NOMO-1 treated with DMSO at 0.1 percent for 48 hours (cell line): ENCODE measurements at regions not wholly inside any gene's neighbourhood (a gene's known extent, or its start where the extent isn't known, plus 50 kb on each side); places are given as distances from the start of the nearest gene placed in this dataset.

Source experiments
- DNase-seq: peaks from one replicate; lab custom pipeline; 2025; ENCODE audit not compliant: unreplicated experiment; lab: John Stamatoyannopoulos, UW

DNA sequence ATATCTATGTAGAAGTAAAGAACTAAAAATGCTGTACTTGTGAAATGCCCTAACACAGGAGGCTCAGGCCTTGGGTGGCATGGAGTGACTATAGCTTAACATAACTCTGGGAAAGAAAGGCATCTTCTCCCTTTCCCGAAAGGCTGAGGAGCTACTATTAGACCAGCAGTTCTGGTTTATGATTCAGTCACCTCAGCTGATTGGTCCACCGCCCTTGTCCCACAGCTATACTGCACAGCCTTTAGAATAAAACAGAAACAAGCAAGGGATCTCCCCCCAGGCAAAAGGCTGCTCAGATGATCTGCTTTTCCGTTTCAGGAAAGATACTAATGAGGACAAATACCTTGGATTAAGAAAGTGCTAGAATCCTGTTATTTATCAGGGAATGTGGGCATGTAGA lies 171.3 kb downstream of the SNCA start:
- no peak for DNase-seq

DNA sequence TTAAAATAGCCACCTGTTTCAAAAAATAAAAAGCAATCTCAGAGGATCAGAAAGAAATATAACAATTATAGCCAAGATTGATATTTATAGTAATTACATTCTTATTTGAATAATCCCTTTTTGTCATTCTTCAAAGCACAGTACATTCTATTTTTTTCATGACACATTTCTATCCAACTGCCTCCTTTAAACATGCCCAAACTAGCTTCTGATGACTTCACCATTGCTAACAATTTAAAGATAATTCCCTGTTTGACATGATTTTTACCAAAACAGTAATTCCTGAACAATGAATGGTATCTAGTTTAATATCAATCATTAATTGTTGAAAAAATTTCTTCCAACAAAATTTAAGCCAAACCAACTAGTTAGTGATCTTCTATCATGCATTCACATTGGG lies 172.4 kb downstream of the SNCA start:
- DNase-seq, result no peak

DNA sequence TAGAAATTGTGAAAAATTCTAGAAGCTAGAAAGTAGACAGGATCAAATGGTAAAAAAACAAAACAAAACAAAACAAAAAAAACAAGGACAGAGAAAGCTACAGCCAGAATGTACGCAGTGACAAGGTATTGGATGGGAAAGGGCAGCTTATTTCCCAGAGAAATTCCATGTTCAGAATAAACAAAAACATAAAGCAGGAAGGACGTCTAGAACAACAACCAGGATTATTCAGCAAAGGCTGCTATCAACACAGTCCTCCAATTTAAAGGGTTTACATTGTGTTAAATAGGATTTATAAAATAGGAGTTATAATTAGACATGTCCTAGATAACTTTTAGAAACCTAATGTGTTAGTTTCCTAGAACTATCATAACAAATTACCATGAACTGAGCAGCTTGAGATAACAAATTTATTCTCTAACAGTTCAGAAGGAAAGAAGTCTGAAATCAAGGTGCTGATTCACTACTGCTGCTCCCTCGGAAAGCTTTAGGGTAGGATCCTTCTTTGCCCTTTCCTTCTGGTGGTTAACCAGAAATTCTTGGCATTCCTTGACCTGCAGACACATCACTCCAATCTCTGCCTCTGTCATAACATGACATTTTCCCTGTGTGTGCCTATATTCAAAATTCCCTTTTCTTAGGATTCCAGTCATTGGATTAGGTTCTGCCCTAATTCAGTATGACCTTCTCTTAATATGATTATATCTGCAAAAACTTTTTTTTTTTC lies 175.6 kb downstream of the SNCA start:
- no peak for DNase-seq

DNA sequence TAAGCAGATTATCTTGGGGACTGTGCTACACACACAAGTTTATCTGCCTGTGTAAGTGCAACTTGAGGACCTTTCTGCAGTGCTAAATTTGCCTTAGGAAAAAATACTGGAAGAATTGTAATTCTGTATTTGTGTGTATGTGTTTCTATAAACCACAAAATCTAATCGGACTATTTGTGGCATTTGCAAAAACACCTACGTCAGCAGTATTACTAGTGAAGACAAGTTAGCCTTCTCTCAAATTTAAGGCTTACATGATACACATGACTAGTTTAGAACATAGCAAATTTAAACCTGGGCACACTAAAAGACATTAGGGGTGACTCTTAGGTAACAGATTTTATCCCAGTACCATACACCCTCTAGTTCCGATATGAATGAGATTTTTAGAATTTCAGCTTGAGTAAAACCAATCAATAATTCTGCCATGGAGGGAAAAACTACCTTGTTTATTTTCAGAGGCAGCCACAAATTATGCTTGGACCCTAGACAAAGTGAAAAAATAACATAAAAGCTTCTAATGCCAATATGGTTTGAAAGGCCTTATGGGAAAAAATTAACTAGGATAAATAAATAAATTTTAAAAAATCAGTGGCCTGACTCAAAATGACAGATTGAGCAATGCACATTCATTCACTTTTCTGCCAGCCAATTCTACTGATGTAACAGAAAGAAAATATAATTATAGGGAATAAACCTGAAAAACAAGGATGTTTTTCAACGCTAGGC lies 176.4 kb downstream of the SNCA start:
- DNase-seq, result no peak

DNA sequence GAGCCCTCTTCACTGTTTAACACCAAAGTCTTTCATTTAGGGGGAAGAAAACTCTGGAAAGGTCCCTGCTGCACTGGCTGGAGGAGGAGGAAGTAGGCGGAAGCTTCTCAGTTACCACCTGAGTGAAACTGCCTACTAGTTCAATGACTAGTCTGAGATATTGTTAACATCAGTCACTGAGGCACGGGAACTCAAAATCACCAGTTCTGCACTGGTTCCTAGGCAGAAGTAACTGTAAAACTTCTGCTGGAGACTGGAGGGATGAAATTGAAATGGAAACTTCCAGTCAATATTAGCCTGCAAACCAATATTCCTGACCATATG lies 178.3 kb downstream of the SNCA start:
- no peak for DNase-seq

DNA sequence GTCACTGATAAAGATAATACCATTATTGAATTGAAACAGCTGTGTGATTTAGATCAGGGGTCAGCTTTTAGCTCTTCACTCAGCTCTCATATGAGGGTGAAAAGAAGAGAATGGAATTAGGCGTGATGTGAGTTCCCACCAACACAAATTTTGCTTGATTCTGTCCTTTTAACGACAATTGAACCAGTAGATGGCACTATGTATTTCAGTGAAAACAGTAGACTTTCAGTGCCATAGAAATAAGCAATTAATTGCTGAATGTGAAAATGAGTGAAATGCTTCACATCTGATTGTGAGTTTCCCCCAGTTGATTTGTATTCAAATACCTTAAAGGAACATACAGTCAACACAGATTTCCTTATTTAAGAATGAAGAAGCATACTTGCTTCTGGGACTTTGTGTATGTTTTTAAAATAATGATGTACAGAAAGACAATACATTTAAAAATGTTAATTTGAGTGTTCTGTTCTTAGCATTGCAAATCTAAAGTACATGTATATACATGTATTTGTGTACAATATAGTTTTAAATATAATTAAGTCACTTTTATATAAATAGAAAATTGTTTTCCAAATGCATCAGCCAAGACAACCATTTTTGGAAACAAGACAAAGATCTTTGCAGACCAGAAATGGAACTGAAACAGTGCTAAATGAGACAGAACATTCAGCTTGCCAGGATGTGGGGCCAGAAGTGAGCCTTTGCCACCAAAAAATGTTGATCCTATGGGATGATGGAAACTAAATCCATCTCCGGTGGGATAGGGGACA lies 178.8 kb downstream of the SNCA start:
- DNase-seq, result peak; percentile 5

DNA sequence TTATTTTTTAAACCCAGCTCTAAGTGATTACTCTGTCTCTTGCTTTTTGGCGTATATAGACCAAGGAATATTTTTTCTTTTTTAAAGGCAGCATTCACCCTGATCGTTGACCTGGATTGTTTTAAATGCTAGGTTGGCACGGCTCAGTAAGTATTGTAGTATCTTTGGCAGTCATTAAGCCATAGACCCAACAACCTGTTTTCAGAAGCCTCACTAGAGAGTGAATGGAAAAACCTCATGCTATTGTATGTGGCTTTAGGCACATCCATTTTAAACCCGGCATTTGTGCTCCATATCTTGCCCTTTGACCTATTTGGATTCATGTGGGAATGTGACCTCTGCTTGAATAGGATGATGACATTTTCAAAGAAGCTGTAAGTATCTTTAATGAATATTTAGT lies 183.9 kb downstream of the SNCA start:
- no peak for DNase-seq

DNA sequence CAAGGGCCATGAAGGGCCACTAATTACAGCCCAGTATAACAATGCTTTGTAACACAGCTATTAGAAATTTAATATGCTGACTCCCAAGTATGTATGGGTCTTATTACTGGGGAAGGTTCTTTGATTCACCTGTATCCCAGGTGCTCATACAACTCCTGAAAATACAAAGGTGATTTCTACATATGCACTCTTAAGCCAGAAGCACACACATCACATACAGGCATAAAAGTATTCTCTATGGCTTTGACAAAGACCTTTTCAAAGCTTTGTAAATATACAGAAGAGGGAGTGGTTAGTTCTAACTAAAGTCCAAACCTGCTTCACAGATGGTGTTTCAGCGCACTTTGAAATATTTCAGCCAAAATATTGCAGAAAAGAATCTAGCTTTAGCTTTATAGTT lies 191.5 kb downstream of the SNCA start:
- no peak for DNase-seq

DNA sequence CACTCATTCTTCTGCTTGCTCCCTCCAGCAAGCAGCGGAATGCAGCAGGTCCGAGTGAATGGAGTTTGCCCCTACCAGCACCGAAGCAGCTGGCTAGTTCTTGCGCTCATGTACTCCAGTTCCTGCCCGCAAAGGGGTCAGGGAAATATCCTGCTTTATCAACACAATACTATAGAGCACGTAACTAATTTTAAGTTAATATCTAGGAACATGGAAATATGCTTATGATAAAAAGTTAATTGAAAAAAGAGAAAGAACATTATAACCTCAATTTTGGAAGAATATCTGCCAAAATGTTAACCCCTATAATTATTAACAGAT lies 195.6 kb downstream of the SNCA start:
- DNase-seq, result no peak

DNA sequence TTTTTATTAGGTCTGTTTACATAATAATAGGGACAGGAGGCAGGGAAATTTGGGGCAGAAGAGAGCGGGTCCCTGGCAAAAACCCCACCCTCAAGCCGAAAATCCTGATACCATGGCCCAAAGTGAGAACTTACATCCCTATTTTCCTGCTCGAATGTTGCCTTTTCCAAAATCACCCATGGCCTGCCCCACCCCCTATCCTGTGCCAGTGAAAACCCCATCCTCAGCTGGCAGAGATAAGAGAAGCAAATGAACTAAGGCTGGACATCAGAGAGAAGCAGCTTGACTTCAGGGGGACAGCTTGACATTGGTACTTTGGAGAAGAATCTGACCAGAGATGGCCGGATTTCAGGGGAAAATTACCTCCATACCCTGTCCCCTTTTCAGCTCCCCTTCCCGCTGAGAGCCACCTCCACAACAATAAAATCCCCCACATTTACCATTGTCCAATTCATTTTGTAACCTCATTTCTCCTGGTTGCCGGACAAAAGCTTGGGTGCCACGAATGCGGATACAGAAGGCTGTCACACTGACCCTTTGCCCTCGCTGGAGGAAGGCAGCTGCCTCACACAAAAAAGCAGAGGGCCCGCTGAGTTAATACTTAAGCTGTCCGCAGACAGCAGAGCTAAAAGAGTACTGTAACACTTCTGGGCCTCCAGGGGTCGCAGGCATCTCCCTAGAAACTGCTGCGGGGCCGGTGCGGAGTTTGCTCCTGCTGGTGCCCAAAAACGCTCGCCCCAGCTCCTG lies 196.2 kb downstream of the SNCA start:
- no peak for DNase-seq

DNA sequence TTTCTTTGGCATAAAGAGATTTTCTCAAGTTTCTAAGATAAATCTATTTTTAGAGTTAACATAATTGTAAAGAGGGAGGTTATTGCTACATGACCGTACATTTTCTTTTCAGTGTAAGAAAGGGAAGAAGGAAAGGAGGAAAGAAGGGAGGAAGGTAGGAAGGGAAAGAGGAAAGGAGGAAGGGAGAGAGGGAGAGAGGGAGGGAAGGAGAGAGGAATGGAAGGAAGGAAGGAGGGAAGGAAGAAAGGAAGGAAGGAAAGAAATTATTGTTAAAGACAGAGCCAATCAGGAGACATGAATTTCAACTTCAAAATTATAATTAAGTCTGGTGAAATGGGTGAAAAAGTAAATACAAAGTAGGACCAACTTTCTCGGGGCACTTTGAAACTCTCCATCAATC lies 197.6 kb downstream of the SNCA start:
- no peak for DNase-seq

DNA sequence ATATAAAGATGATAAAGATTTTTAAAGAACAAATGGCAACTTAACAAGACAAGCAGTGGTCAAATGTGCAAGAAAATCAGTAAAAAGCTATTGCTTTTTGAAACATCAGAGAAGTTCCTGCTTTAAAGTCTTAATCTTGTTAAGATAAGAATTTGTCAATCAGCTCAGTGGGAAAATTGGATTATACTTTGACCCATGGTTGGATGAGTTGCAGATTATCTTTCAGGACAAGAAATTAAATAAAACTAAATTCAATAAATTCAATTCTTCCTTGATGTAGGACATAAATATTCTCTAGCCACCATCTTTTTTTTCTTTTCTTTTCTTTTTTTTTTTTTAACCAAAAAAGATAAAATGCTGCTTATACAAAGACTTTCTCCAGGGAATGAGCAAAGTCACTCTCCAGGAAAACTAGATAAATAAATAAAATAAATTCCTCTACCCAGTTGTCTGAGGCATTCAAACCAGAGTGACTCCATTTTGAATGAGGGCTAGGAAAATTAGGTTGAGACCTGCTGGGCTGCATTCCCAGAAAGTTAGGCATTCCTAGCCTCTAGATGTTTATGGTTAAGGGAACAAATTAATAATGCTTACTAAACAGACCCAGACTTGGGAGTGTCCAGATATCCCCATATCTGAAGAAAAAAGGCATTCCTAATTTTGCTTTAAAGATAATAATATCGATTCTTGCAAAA lies 211.2 kb downstream of the SNCA start:
- DNase-seq, result no peak

DNA sequence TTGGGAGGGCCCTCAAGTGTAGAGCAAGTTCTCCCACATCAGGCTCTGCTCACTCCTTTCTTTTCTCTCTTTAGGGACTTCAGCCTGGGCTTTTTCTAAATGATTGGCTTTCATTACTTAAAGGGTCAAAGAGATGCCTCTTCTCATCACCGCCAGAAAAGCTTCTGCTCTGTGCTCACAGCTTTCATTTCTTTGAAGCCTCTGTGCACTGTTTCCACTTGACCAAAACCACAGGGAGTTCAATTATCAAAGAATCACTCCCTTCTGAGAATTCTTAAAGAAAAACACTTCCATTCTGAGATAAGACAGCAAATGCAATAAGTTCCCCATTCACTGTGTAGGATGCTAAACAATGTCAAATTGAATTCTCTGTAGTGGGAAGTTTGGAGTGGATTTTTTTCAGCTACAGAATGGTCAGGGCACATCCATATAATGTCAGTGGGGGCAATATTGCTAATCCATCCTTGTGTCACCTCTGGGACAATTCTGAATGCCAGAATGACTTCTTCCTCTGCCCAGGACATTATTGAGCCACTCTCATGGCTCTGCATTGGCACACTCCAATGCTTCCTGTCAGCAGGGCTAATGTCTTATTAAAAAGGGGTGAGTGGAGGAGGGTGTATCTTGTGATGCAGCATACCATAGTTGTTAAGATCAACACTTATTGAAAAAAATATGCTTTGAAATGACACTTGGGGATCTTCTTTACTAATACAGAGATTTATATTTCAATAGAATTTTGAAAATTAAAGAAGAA lies 217.6 kb downstream of the SNCA start:
- DNase-seq, result no peak

DNA sequence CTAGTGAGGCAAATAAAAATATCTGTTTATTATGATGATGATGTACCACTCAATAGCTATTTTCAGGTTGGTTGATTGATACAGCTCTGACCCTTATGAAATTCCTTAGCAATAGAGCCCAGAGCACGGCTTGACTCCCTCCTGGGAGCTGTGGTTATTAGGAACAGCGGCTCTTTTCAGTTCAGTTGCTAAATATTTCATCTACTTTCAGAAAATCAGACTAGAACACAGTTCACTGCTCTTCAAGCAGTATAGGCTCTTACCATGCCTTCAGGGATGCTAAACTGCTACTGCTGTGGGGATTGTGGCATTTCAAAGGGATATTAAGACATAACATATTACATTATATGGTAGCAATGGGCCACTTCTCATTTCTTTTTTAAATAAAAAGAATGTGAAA lies 218.8 kb downstream of the SNCA start:
- DNase-seq, result no peak

DNA sequence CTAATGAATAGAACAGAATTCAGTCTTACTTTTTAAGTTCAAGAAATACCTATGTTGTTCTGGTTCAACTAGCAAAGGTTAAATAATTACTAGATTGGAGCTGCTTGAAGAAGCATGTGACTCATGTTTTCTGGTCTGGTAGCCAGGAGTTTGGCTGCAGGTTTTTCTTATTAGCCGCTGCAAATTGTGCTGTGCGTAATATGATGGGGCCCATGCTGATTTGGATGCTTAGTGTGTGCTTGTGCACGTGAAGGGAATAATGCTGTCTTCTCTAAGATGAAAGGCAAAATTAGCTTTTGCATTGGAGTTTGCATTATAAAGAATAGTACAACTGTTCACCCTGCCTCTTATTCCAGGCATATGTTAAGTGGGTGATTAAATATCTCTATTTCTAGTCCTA lies 219.6 kb downstream of the SNCA start:
- no peak for DNase-seq

DNA sequence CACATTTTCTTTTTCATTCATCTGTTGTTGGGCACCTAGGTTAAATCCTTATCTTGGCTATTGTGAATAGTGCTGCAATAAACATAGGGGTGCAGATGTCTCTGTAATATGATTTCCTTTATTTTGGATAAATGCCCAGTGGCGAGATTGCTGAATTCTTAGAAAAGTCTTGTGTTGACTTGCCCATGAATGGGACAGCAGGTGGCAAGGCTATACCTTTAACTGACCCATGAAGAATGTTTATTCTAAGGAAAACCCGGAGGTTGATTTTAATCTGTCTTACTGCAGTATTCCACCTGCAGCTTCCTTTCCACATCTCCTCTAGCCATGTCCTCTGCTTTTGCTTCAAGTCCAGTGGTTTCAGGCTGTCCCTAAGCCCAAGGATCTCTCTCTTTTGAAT lies 220.6 kb downstream of the SNCA start:
- no peak for DNase-seq

DNA sequence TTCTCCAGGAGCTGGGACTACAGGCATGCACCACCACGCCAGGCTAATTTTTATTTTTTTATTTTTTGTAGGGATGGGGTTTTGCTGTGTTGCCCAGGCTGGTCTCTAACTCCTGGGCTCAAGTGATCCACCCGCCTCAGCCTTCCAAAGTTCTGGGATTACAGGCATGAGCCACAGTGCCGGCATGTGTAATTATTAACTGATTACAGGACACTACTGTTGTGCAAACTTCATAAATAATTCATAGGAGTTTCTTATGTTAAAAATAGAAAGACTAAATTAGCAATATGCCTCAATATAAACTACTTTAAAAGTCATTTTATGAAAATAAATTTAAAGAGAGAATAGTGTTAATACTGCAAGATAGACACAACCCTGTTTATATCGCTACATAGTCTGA lies 221.9 kb downstream of the SNCA start:
- no peak for DNase-seq

DNA sequence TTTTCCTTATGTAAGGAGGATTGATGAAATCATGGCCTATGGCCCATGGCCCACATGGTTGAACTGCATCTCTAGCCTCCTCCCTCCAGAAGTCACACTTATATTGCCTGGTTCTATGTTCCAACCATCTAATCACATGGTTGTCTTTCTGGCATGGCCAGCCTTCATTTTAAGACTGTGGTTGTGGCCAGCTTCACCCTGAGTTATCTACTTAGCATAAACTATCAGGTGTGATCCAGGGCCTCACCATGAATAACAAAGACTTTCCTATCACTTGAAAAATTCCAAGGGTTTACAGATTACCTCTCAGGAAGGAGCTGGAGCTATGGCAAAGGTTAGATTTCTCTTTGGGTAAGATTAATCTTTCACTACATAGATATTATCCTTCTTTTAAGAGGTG lies 222.8 kb downstream of the SNCA start:
- DNase-seq, result no peak

DNA sequence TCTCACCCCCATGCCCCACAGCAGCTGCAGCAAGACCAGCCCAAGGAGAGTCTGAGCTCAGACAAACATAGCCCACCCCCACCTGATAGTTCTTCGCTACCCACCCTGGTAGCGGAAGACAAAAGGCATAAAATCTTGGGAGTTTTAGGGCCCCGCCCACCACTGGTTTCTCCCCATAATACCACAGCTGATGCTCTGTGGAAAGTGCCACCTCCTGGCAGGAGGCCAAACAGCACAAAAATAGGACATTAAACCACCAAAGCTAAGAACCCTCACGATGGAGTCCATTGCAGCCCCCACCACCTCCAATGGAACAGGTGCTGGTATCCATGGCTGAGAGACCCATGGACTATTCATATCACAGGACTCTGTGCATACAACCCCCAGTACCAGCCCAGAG lies 226.7 kb downstream of the SNCA start:
- no peak for DNase-seq

DNA sequence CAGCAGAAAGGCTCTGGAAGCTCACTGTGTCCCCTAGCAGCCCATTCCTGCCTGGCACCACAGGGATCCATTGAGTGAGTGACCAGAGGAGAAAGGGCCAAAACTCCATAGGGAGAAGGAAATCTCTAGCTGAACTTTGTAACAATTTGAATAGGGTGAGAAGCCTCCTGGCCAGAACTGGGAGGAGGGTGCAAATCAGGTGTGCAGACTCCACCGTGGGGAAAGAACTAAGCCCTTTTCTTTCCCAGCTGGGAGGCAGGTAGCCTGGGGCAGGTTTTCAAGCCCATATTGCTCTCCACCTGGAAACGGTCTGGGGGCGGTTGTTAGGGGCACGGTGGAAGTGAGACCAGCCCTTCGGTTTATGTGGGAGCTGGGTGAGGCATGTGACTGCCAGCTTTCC lies 227.2 kb downstream of the SNCA start:
- DNase-seq, result no peak
